22Rv1 (cell line): ENCODE measurements at regions not wholly inside any gene's neighbourhood (a gene's known extent, or its start where the extent isn't known, plus 50 kb on each side); places are given as distances from the start of the nearest gene placed in this dataset.

Source experiments
- H3K27ac ChIP-seq: fragments of 450-650 bp; 2 replicates; pipeline ENCODE4 v1.5.1; 2017
- ZFX ChIP-seq: fragments of 450-650 bp; IDR thresholded peaks from 2 replicates; pipeline ENCODE4 v1.6.1; 2017; ENCODE audit warnings: antibody characterized with exemption, borderline replicate concordance
- TF ChIP-seq, protein P1 (sequence below): fragments of 450-650 bp; IDR thresholded peaks from 2 replicates; pipeline ENCODE4 v1.5.1; 2017; ENCODE audit warnings: mild to moderate bottlenecking

DNA sequence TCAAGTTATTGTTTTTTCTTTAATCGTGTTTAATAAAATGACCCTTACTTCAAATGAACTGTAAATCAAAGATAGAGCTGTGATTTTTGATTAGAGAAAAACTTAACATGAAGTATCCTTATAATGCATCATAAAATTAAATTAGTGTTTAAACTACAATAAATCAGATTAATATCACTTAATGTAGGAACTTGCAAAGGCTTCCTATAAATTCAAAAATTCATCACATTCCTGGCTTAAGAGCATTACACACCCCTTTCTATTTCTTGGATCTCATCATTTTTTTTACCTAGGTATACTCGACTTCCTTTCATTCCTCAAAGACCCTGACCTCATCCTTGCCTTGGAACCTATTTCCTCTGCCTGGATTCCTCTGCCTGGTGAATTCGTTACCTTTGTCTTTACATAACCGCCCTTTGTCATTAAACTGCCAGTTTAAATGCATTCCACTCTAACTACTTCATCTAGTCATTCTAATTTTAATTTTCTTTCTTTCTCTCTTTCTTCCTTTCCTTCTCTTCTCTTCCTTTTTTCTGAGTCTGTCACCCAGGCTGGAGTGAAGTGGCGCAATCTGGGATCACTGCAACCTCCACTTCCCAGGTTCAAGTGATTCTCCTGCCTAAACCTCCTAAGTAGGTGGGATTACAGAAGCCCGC lies 1244.5 kb downstream of the OTOL1 start:
- H3K27ac ChIP-seq: no peak overlapping the region
- no peak for TF ChIP-seq ZFX
- TF ChIP-seq, protein P1, sequence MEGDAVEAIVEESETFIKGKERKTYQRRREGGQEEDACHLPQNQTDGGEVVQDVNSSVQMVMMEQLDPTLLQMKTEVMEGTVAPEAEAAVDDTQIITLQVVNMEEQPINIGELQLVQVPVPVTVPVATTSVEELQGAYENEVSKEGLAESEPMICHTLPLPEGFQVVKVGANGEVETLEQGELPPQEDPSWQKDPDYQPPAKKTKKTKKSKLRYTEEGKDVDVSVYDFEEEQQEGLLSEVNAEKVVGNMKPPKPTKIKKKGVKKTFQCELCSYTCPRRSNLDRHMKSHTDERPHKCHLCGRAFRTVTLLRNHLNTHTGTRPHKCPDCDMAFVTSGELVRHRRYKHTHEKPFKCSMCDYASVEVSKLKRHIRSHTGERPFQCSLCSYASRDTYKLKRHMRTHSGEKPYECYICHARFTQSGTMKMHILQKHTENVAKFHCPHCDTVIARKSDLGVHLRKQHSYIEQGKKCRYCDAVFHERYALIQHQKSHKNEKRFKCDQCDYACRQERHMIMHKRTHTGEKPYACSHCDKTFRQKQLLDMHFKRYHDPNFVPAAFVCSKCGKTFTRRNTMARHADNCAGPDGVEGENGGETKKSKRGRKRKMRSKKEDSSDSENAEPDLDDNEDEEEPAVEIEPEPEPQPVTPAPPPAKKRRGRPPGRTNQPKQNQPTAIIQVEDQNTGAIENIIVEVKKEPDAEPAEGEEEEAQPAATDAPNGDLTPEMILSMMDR: no peak

GRCh38 chr3:162742159-162742717 lies 1245.6 kb downstream of the OTOL1 start:
- no peak overlapping the region for H3K27ac ChIP-seq
- TF ChIP-seq ZFX: no peak
- TF ChIP-seq, protein P1: no peak

GRCh38 chr3:162743091-162743490 lies 1246.5 kb downstream of the OTOL1 start:
- no peak overlapping the region for H3K27ac ChIP-seq
- no peak for TF ChIP-seq ZFX
- TF ChIP-seq, protein P1: no peak

GRCh38 chr3:162760789-162761188 lies 1264.2 kb downstream of the OTOL1 start:
- TF ChIP-seq, protein P1: no peak
- no peak for TF ChIP-seq ZFX
- H3K27ac ChIP-seq: no peak overlapping the region

GRCh38 chr3:162764051-162764807 lies 1267.6 kb downstream of the OTOL1 start:
- TF ChIP-seq, protein P1: no peak
- TF ChIP-seq ZFX: no peak
- no peak overlapping the region for H3K27ac ChIP-seq

- H3K27ac ChIP-seq: no peak overlapping the region
- no peak for TF ChIP-seq ZFX
- TF ChIP-seq, protein P1: no peak
Observed at GRCh38 chr3:162764808-162765071, 1268.1 kb downstream of the OTOL1 start.

- no peak overlapping the region for H3K27ac ChIP-seq
- no peak for TF ChIP-seq ZFX
- TF ChIP-seq, protein P1: no peak
Observed at GRCh38 chr3:162765524-162765923, 1268.9 kb downstream of the OTOL1 start.
